CD4-positive, alpha-beta T cell (primary cell): ENCODE measurements at regions not wholly inside any gene's neighbourhood (a gene's known extent, or its start where the extent isn't known, plus 50 kb on each side); places are given as distances from the start of the nearest gene placed in this dataset.

Source experiments
- ATAC-seq: fragments of 200-7000 bp; cut with Tn5 transposase; one replicate; pipeline ENCODE4 v1.10.0; 2022; ENCODE audit warnings: mild to moderate bottlenecking; ENCODE audit not compliant: poor library complexity
- CTCF ChIA-PET: fragments of 350-600 bp; sonication (Branson Sonifier 250); formaldehyde crosslinking; loops from one replicate; lab custom pipeline; 2021; ENCODE audit warnings: antibody characterized with exemption, inconsistent platforms; lab: Charles Lee
- POLR2A ChIA-PET: fragments of 350-600 bp; sonication (Branson Sonifier 250); formaldehyde crosslinking; loops from one replicate; lab custom pipeline; 2021; ENCODE audit warnings: antibody characterized with exemption, inconsistent platforms; lab: Charles Lee
- DNase-seq, 14 experiments: peaks; one replicate each; pipeline ENCODE4 v3.0.0-alpha.2; 2013 to 2020; ENCODE audit warnings: mixed read lengths in 2 of 14
- H3K27ac ChIP-seq, 2 donors: one replicate each; pipeline versions ENCODE4 v1.5.1 to v1.7.0; 2013; ENCODE audit warnings: low read length in 2 of 2, low read depth in 1 of 2, mild to moderate bottlenecking in 1 of 2
- H3K27me3 ChIP-seq, 2 experiments: 1 replicate in 1 of 2; 2 replicates in 1 of 2; pipeline versions ENCODE4 v1.6.1 to v1.7.0; 2013; ENCODE audit warnings: low read length in 2 of 2, control low read depth in 1 of 2, mild to moderate bottlenecking in 1 of 2, moderate library complexity in 1 of 2; ENCODE audit not compliant: insufficient read depth in 2 of 2, control insufficient read depth in 1 of 2
- H3K36me3 ChIP-seq: one replicate; pipeline ENCODE4 v1.6.1; 2013; ENCODE audit warnings: low read length, control low read depth; ENCODE audit not compliant: insufficient read depth
- H3K4me1 ChIP-seq: one replicate; pipeline ENCODE4 v1.6.1; 2013; ENCODE audit warnings: low read length, control low read depth; ENCODE audit not compliant: insufficient read depth
- H3K4me3 ChIP-seq: one replicate; pipeline ENCODE4 v1.5.1; 2013; ENCODE audit warnings: mild to moderate bottlenecking, low read length, moderate library complexity
- H3K9me3 ChIP-seq, 2 experiments: 1 replicate in 1 of 2; 2 replicates in 1 of 2; pipeline versions ENCODE4 v1.6.1 to v1.7.0; 2013; ENCODE audit warnings: low read length in 2 of 2, mild to moderate bottlenecking in 2 of 2, control low read depth in 1 of 2, moderate library complexity in 1 of 2; ENCODE audit not compliant: control insufficient read depth in 1 of 2, insufficient read depth in 1 of 2
- H3K27ac Mint-ChIP-seq: one replicate; pipeline ENCODE4 v1.8.0; 2020; ENCODE audit warnings: mixed read lengths
- H3K27me3 Mint-ChIP-seq: one replicate; pipeline ENCODE4 v1.8.0; 2021; ENCODE audit warnings: mixed read lengths
- H3K36me3 Mint-ChIP-seq: one replicate; pipeline ENCODE4 v1.8.0; 2021; ENCODE audit warnings: low read depth, mixed read lengths
- H3K4me1 Mint-ChIP-seq: one replicate; pipeline ENCODE4 v1.8.0; 2021; ENCODE audit warnings: low read depth, mixed read lengths
- H3K4me3 Mint-ChIP-seq: one replicate; pipeline ENCODE4 v1.8.0; 2020; ENCODE audit warnings: mild to moderate bottlenecking, mixed read lengths
- H3K9me3 Mint-ChIP-seq: one replicate; pipeline ENCODE4 v1.8.0; 2020; ENCODE audit warnings: mixed read lengths
- CTCF ChIP-seq: fragments of 200-600 bp; IDR thresholded peaks from one replicate; pipeline ENCODE4 v1.8.0; 2022; ENCODE audit warnings: antibody characterized with exemption, mild to moderate bottlenecking
- intact Hi-C, 2 experiments: fragments of 100-400 bp; cut with DNase I in 1 of 2; cut with micrococcal nuclease in 1 of 2; formaldehyde crosslinking; loops; one replicate each; pipeline versions ENCODE4 v1.15.1 to v1.9.0; 2023 to 2025; cut with DNase I, micrococcal nuclease

- DNase-seq (no peak), ATAC-seq (no peak)
- POLR2A ChIA-PET, result no interaction called here
- Histone ChIP-seq H3K4me1 (no peaks in the 10 kb centered on the region), H3K9me3 (no peaks in the 10 kb centered on the region), H3K4me3 (no peak overlapping the region), H3K36me3 (no peaks in the 10 kb centered on the region), H3K27me3 (peaks cover 4 to 5% of the 10 kb centered on the region in 2 experiments), H3K27ac (no peak overlapping the region)
- CTCF ChIA-PET, result no interaction called here
- H3K9me3 Mint-ChIP-seq, result no peaks in the 10 kb centered on the region
- H3K27ac Mint-ChIP-seq, result no peak overlapping the region
- no peaks in the 10 kb centered on the region for H3K4me1 Mint-ChIP-seq
- no peaks in the 10 kb centered on the region for H3K36me3 Mint-ChIP-seq
- peaks cover 27% of the 10 kb centered on the region for H3K27me3 Mint-ChIP-seq
- no peak overlapping the region for H3K4me3 Mint-ChIP-seq
- intact Hi-C loops, result no loop called here
- no peak for TF ChIP-seq CTCF
Measured at GRCh38 chr18:24719791-24720190, 259.4 kb downstream of the HRH4 start.

- Histone ChIP-seq H3K9me3 (no peaks in the 10 kb centered on the region), H3K4me1 (no peaks in the 10 kb centered on the region), H3K27me3 (peaks cover 4 to 5% of the 10 kb centered on the region in 2 experiments), H3K4me3 (no peak overlapping the region), H3K36me3 (no peaks in the 10 kb centered on the region), H3K27ac (no peak overlapping the region)
- ChIA-PET CTCF (no interaction called here), POLR2A (no interaction called here)
- DNase-seq (no peak), ATAC-seq (no peak)
- Mint-ChIP-seq H3K4me3 (no peak overlapping the region), H3K27me3 (peaks cover 27% of the 10 kb centered on the region), H3K4me1 (no peaks in the 10 kb centered on the region), H3K9me3 (no peaks in the 10 kb centered on the region), H3K36me3 (no peaks in the 10 kb centered on the region), H3K27ac (no peak overlapping the region)
- no peak for TF ChIP-seq CTCF
- intact Hi-C loops, result no loop called here
Measured at GRCh38 chr18:24721388-24721787, 261.0 kb downstream of the HRH4 start.

DNA sequence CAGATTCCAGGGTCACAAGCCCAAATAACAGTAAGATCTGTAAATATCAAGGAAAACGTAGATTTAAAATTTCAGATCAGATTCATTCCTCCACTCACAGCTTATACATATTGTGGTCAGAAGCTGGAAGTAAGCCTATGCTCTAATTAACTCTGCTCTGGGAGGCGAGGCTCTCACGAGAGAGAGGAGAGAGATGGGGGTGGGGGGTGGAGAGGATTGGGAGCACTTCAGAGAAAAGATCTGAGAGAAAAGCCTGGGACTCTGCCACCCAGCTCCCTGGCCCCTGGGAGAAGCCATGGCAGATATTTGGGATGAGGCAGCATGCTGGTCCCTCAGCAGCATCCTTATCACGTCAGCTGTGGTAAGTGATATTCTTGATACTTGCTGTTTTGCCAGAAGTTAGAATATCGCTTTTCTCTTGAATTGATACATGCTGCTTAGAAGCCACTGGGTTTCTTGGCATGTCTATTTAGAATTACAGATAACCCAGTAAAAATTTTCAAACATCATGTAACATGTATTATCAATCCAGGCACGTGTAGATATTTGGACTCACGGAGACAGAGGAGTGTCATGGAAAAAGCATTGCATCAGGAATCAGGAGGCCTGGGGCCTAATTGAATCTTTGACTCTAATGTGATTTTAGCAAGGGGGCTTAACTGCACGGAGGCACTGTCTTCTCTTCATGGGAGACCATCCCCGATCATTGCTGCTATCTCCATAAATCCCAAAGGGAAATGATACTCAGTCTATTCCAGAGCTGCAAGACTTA lies 265.4 kb downstream of the HRH4 start:
- no peak overlapping the region for H3K27ac Mint-ChIP-seq
- intact Hi-C loops, result loop anchor here (1.0 to 2.0 kb wide), 6 partner anchors 125 to 367 kb away; no protein-coding TSS in a partner anchor
- Histone ChIP-seq H3K4me3 (no peak overlapping the region), H3K4me1 (no peaks in the 10 kb centered on the region), H3K9me3 (no peaks in the 10 kb centered on the region), H3K36me3 (no peaks in the 10 kb centered on the region), H3K27me3 (peaks cover 4 to 5% of the 10 kb centered on the region in 2 experiments), H3K27ac (no peak overlapping the region)
- DNase-seq (no peak), ATAC-seq (no peak)
- CTCF ChIA-PET, result interaction anchor here (1.0 kb wide), 4 partner anchors 126 to 366 kb away, joined by 3 to 4 read pairs (median 3); no protein-coding TSS in a partner anchor
- no peaks in the 10 kb centered on the region for H3K36me3 Mint-ChIP-seq
- H3K9me3 Mint-ChIP-seq, result no peaks in the 10 kb centered on the region
- H3K4me3 Mint-ChIP-seq, result no peak overlapping the region
- H3K4me1 Mint-ChIP-seq, result no peaks in the 10 kb centered on the region
- peaks cover 14% of the 10 kb centered on the region for H3K27me3 Mint-ChIP-seq
- POLR2A ChIA-PET, result no interaction called here
- no peak for TF ChIP-seq CTCF
